Dedifferentiated amniotic fluid mesenchymal stem cell (primary cell): ENCODE measurements at regions not wholly inside any gene's neighbourhood (a gene's known extent, or its start where the extent isn't known, plus 50 kb on each side); places are given as distances from the start of the nearest gene placed in this dataset.
"Not testable (repeated sequence)": the region's sequence is repeated elsewhere in the genome, so short reads cannot be mapped to it uniquely, and the experiment has no call there.

ENCODE experiments used
- DNase-seq: peaks from one replicate; pipeline ENCODE4 v3.0.0-alpha.2; 2016; ENCODE audit errors: extremely low spot score

GRCh38 chr13:26895808-26896466 is 135.4 kb upstream of the GPR12 start:
- no peak for DNase-seq

GRCh38 chr13:26895081-26895807 is 134.7 kb upstream of the GPR12 start:
- no peak for DNase-seq

GRCh38 chr13:26888632-26889031 is 128.0 kb upstream of the GPR12 start:
- no peak for DNase-seq

GRCh38 chr13:26887594-26887993 is 127.0 kb upstream of the GPR12 start:
- DNase-seq, result no peak

- DNase-seq, result no peak
These were observed 123.1 kb upstream of the GPR12 start for GRCh38 chr13:26883613-26884257.

GRCh38 chr13:26882731-26883130 is 122.1 kb upstream of the GPR12 start:
- DNase-seq, result no peak

GRCh38 chr13:26881154-26881553 is 120.6 kb upstream of the GPR12 start:
- no peak for DNase-seq

- DNase-seq, result no peak
These were observed 120.1 kb upstream of the GPR12 start for GRCh38 chr13:26880735-26881134.

GRCh38 chr13:26878438-26878837 is 117.9 kb upstream of the GPR12 start:
- no peak for DNase-seq

- no peak for DNase-seq
These were observed 112.8 kb upstream of the GPR12 start for GRCh38 chr13:26873386-26873698.

GRCh38 chr13:26872525-26873385 is 112.2 kb upstream of the GPR12 start:
- DNase-seq, result no peak

GRCh38 chr13:26867451-26868091 is 107.0 kb upstream of the GPR12 start:
- no peak for DNase-seq

- no peak for DNase-seq
These were observed 104.0 kb upstream of the GPR12 start for GRCh38 chr13:26864576-26864975.

GRCh38 chr13:26861941-26862340 is 101.4 kb upstream of the GPR12 start:
- no peak for DNase-seq

GRCh38 chr13:26855921-26856320 is 95.3 kb upstream of the GPR12 start:
- no peak for DNase-seq

GRCh38 chr13:26855071-26855470 is 94.5 kb upstream of the GPR12 start:
- no peak for DNase-seq

GRCh38 chr13:26853323-26853722 is 92.7 kb upstream of the GPR12 start:
- no peak for DNase-seq

- no peak for DNase-seq
These were observed 86.7 kb upstream of the GPR12 start for GRCh38 chr13:26847281-26847680.

GRCh38 chr13:26845063-26845462 is 84.5 kb upstream of the GPR12 start:
- DNase-seq, result not testable (repeated sequence)

- DNase-seq, result no peak
These were observed 79.1 kb upstream of the GPR12 start for GRCh38 chr13:26839682-26840081.

GRCh38 chr13:26838821-26839220 is 78.2 kb upstream of the GPR12 start:
- DNase-seq, result no peak

- DNase-seq, result no peak
These were observed 77.4 kb upstream of the GPR12 start for GRCh38 chr13:26837997-26838396.
